ENCODE measurements at regions not wholly inside any gene's neighbourhood (a gene's known extent, or its start where the extent isn't known, plus 50 kb on each side); places are given as distances from the start of the nearest gene placed in this dataset.

- TF ChIP-seq CTCF (conservative IDR thresholded peaks at IDR 0.05 in 1 of 2, IDR thresholded peaks at IDR 0.05 in 1 of 2; ENCODE audit: extremely low read depth in 1 of 2, insufficient read depth in 1 of 2, low read depth in 1 of 2, low read length in 2 of 2) (no peak), EZH2 (IDR thresholded peaks at IDR 0.05; ENCODE audit: borderline replicate concordance, low read length) (no peak)
Observed at GRCh38 chr11:10984250-10984649, 126.4 kb upstream of the ZBED5 start.
